IMR-90 (cell line): ENCODE measurements at regions not wholly inside any gene's neighbourhood (a gene's known extent, or its start where the extent isn't known, plus 50 kb on each side); places are given as distances from the start of the nearest gene placed in this dataset.

Source experiments
- MAZ ChIP-seq: IDR thresholded peaks from 2 replicates; pipeline ENCODE4 v1.6.1; 2012; ENCODE audit warnings: low read depth, mild to moderate bottlenecking, low read length, improper control_type of control experiment, moderate library complexity, borderline replicate concordance
- SMC3 ChIP-seq: fragments of 150-350 bp; IDR thresholded peaks from 2 replicates; pipeline ENCODE4 v1.6.1; 2016; ENCODE audit warnings: low read depth, mild to moderate bottlenecking, antibody characterized with exemption, low read length, moderate library complexity
- TF ChIP-seq, protein P1 (sequence below): conservative IDR thresholded peaks from 2 replicates; pipeline ENCODE4 v1.5.1; 2012; ENCODE audit warnings: mild to moderate bottlenecking, low read depth, low read length, improper control_type of control experiment

DNA sequence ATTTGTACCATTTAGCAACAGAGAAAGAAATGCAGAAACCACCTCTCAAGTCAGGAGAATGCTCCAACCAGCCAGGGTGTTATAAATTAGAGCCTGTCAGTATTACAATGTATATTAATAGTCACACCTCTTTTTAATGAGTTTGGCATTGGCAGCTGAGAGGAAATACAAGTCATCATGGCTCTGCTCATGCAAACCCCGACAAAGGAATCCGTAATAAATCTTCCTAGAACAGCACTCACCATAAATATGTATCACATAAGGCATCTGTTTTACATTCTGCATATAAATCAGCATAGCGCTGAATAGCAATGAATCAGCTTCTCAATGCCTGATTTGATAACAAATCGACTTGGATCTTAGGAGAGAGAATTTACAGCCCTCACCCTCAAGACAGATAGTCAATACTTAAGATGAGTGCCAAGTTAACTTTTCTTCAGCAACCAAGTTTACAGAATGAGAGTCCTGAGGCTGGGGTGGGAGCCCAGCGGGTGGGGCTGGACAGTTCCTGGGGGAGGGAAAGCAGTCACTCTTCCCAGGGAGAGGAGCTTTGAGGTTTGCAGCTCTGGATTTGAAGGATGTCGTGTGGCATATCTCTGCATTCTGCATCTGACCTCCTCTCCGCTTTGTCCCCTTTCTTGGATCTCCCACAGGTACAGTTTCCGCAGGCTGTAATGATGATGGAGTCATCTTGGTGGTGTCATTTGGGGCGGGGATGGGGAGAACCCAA lies 1034.4 kb upstream of the NR2F2 start:
- TF ChIP-seq, protein P1, sequence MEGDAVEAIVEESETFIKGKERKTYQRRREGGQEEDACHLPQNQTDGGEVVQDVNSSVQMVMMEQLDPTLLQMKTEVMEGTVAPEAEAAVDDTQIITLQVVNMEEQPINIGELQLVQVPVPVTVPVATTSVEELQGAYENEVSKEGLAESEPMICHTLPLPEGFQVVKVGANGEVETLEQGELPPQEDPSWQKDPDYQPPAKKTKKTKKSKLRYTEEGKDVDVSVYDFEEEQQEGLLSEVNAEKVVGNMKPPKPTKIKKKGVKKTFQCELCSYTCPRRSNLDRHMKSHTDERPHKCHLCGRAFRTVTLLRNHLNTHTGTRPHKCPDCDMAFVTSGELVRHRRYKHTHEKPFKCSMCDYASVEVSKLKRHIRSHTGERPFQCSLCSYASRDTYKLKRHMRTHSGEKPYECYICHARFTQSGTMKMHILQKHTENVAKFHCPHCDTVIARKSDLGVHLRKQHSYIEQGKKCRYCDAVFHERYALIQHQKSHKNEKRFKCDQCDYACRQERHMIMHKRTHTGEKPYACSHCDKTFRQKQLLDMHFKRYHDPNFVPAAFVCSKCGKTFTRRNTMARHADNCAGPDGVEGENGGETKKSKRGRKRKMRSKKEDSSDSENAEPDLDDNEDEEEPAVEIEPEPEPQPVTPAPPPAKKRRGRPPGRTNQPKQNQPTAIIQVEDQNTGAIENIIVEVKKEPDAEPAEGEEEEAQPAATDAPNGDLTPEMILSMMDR, result no peak
- TF ChIP-seq MAZ (no peak), SMC3 (no peak)
